ENCODE measurements at regions not wholly inside any gene's neighbourhood (a gene's known extent, or its start where the extent isn't known, plus 50 kb on each side); places are given as distances from the start of the nearest gene placed in this dataset.
A peak's percentile ranks its signal among the peaks of the same experiment; 100 is the strongest.

- no peaks in the 10 kb centered on the region for H3K79me1 ChIP-seq (ENCODE audit: low read depth, low read length)
- H3K9ac ChIP-seq (ENCODE audit: low read depth, low read length, poor library complexity), result no peak overlapping the region
- DNase-seq (ENCODE audit: low spot score), result no peak
- no peaks in the 10 kb centered on the region for H3K9me3 ChIP-seq (replicated peaks in 1 of 2; ENCODE audit: control insufficient read depth in 2 of 2, insufficient read depth in 1 of 2, low read depth in 1 of 2, low read length in 2 of 2)
- H2BK120ac ChIP-seq (ENCODE audit: low read depth, low read length), result no peak overlapping the region
- peaks cover 0 to 8% of the 10 kb centered on the region in 2 donors for H3K4me1 ChIP-seq (ENCODE audit: control insufficient read depth in 2 of 2, insufficient read depth in 1 of 2, low read depth in 1 of 2, low read length in 2 of 2)
- H3K14ac ChIP-seq (ENCODE audit: low read length), result no peak overlapping the region
- WGBS, 2 donors (ENCODE audit: extremely low coverage in 2 of 2, insufficient read length in 2 of 2, insufficient replicate concordance in 1 of 2), result no CpG with 5 or more reads among the region's 6 CpGs
- H2BK5ac ChIP-seq (ENCODE audit: low read length), result no peak overlapping the region
- H2AFZ ChIP-seq (ENCODE audit: low read length), result peak overlapping the region; percentile 12
- H3K4ac ChIP-seq (ENCODE audit: low read length), result no peak overlapping the region
- no peak overlapping the region for H3K4me2 ChIP-seq (ENCODE audit: insufficient read depth, low read length, poor library complexity, severe bottlenecking)
- no peak overlapping the region for H2BK12ac ChIP-seq (ENCODE audit: low read length)
- no peak overlapping the region for H3K27ac ChIP-seq (replicated peaks; ENCODE audit: low read length)
- no peak overlapping the region for H4K91ac ChIP-seq (ENCODE audit: low read depth, low read length, poor library complexity)
- H2BK15ac ChIP-seq (ENCODE audit: low read length), result no peak overlapping the region
- H3K23ac ChIP-seq (ENCODE audit: low read depth, low read length, poor library complexity), result no peak overlapping the region
- H3K18ac ChIP-seq (ENCODE audit: low read length), result no peak overlapping the region
- H4K8ac ChIP-seq (ENCODE audit: low read depth, low read length), result no peak overlapping the region
- no peaks in the 10 kb centered on the region for H3K27me3 ChIP-seq (ENCODE audit: control insufficient read depth in 3 of 3, insufficient read depth in 3 of 3, low read depth in 1 of 3, low read length in 3 of 3)
- H2AK5ac ChIP-seq (ENCODE audit: low read depth, low read length), result no peak overlapping the region
- H3K36me3 ChIP-seq (replicated peaks in 1 of 2; ENCODE audit: control insufficient read depth in 2 of 2, insufficient read depth in 2 of 2, low read length in 2 of 2), result no peaks in the 10 kb centered on the region
- H3K4me3 ChIP-seq (ENCODE audit: low read length in 2 of 2), result no peak overlapping the region
These were observed 332.9 kb downstream of the BARHL2 start for GRCh38 chr1:90384193-90384592.

GRCh38 chr1:90382161-90382560 is 334.9 kb downstream of the BARHL2 start:
- H3K27ac ChIP-seq (replicated peaks; ENCODE audit: low read length), result no peak overlapping the region
- peaks cover 0 to 3% of the 10 kb centered on the region in 2 donors for H3K9me3 ChIP-seq (replicated peaks in 1 of 2; ENCODE audit: control insufficient read depth in 2 of 2, insufficient read depth in 1 of 2, low read depth in 1 of 2, low read length in 2 of 2)
- no peaks in the 10 kb centered on the region for H3K36me3 ChIP-seq (replicated peaks in 1 of 2; ENCODE audit: control insufficient read depth in 2 of 2, insufficient read depth in 2 of 2, low read length in 2 of 2)
- no peak overlapping the region for H3K4ac ChIP-seq (ENCODE audit: low read length)
- no peak overlapping the region for H3K23ac ChIP-seq (ENCODE audit: low read depth, low read length, poor library complexity)
- H2BK12ac ChIP-seq (ENCODE audit: low read length), result no peak overlapping the region
- no peak overlapping the region for H4K91ac ChIP-seq (ENCODE audit: low read depth, low read length, poor library complexity)
- H3K79me1 ChIP-seq (ENCODE audit: low read depth, low read length), result no peaks in the 10 kb centered on the region
- H2BK15ac ChIP-seq (ENCODE audit: low read length), result no peak overlapping the region
- no peaks in the 10 kb centered on the region for H3K27me3 ChIP-seq (ENCODE audit: control insufficient read depth in 3 of 3, insufficient read depth in 3 of 3, low read depth in 1 of 3, low read length in 3 of 3)
- H2AFZ ChIP-seq (ENCODE audit: low read length), result no peak overlapping the region
- H3K18ac ChIP-seq (ENCODE audit: low read length), result no peak overlapping the region
- no peak for DNase-seq (ENCODE audit: low spot score)
- no peak overlapping the region for H3K4me2 ChIP-seq (ENCODE audit: insufficient read depth, low read length, poor library complexity, severe bottlenecking)
- H3K9ac ChIP-seq (ENCODE audit: low read depth, low read length, poor library complexity), result no peak overlapping the region
- no peaks in the 10 kb centered on the region for H3K4me1 ChIP-seq (ENCODE audit: control insufficient read depth in 2 of 2, insufficient read depth in 1 of 2, low read depth in 1 of 2, low read length in 2 of 2)
- H4K8ac ChIP-seq (ENCODE audit: low read depth, low read length), result no peak overlapping the region
- WGBS, 2 donors (ENCODE audit: extremely low coverage in 2 of 2, insufficient read length in 2 of 2, insufficient replicate concordance in 1 of 2), result no CpG with 5 or more reads among the region's 4 CpGs
- no peak overlapping the region for H2BK120ac ChIP-seq (ENCODE audit: low read depth, low read length)
- no peak overlapping the region for H3K14ac ChIP-seq (ENCODE audit: low read length)
- no peak overlapping the region for H2AK5ac ChIP-seq (ENCODE audit: low read depth, low read length)
- H2BK5ac ChIP-seq (ENCODE audit: low read length), result no peak overlapping the region
- H3K4me3 ChIP-seq (ENCODE audit: low read length in 2 of 2), result no peak overlapping the region

- no peak overlapping the region for H3K18ac ChIP-seq (ENCODE audit: low read length)
- H2BK15ac ChIP-seq (ENCODE audit: low read length), result no peak overlapping the region
- no peaks in the 10 kb centered on the region for H3K36me3 ChIP-seq (replicated peaks in 1 of 2; ENCODE audit: control insufficient read depth in 2 of 2, insufficient read depth in 2 of 2, low read length in 2 of 2)
- no peak overlapping the region for H2BK120ac ChIP-seq (ENCODE audit: low read depth, low read length)
- no peak overlapping the region for H3K4me3 ChIP-seq (ENCODE audit: low read length in 2 of 2)
- H3K79me1 ChIP-seq (ENCODE audit: low read depth, low read length), result no peaks in the 10 kb centered on the region
- H3K4me2 ChIP-seq (ENCODE audit: insufficient read depth, low read length, poor library complexity, severe bottlenecking), result no peak overlapping the region
- no peak for DNase-seq (ENCODE audit: low spot score)
- H3K9ac ChIP-seq (ENCODE audit: low read depth, low read length, poor library complexity), result no peak overlapping the region
- no peak overlapping the region for H3K4ac ChIP-seq (ENCODE audit: low read length)
- H3K27me3 ChIP-seq (ENCODE audit: control insufficient read depth in 3 of 3, insufficient read depth in 3 of 3, low read depth in 1 of 3, low read length in 3 of 3), result no peaks in the 10 kb centered on the region
- H4K91ac ChIP-seq (ENCODE audit: low read depth, low read length, poor library complexity), result no peak overlapping the region
- no CpG with 5 or more reads among the region's 4 CpGs for WGBS, 2 donors (ENCODE audit: extremely low coverage in 2 of 2, insufficient read length in 2 of 2, insufficient replicate concordance in 1 of 2)
- H2AFZ ChIP-seq (ENCODE audit: low read length), result no peak overlapping the region
- no peak overlapping the region for H4K8ac ChIP-seq (ENCODE audit: low read depth, low read length)
- no peaks in the 10 kb centered on the region for H3K4me1 ChIP-seq (ENCODE audit: control insufficient read depth in 2 of 2, insufficient read depth in 1 of 2, low read depth in 1 of 2, low read length in 2 of 2)
- no peak overlapping the region for H3K14ac ChIP-seq (ENCODE audit: low read length)
- H2BK12ac ChIP-seq (ENCODE audit: low read length), result no peak overlapping the region
- peaks cover 0 to 3% of the 10 kb centered on the region in 2 donors for H3K9me3 ChIP-seq (replicated peaks in 1 of 2; ENCODE audit: control insufficient read depth in 2 of 2, insufficient read depth in 1 of 2, low read depth in 1 of 2, low read length in 2 of 2)
- H3K27ac ChIP-seq (replicated peaks; ENCODE audit: low read length), result no peak overlapping the region
- no peak overlapping the region for H2AK5ac ChIP-seq (ENCODE audit: low read depth, low read length)
- H3K23ac ChIP-seq (ENCODE audit: low read depth, low read length, poor library complexity), result no peak overlapping the region
- no peak overlapping the region for H2BK5ac ChIP-seq (ENCODE audit: low read length)
These were observed 335.5 kb downstream of the BARHL2 start for GRCh38 chr1:90381598-90381997.

GRCh38 chr1:90371448-90371813 is 345.7 kb downstream of the BARHL2 start:
- Histone ChIP-seq H3K4me1 (ENCODE audit: control insufficient read depth in 2 of 2, insufficient read depth in 1 of 2, low read depth in 1 of 2, low read length in 2 of 2) (no peaks in the 10 kb centered on the region), H2AFZ (ENCODE audit: low read length) (no peak overlapping the region), H3K23ac (ENCODE audit: low read depth, low read length, poor library complexity) (no peak overlapping the region), H3K9ac (ENCODE audit: low read depth, low read length, poor library complexity) (no peak overlapping the region), H3K4me3 (ENCODE audit: low read length in 2 of 2) (no peak overlapping the region), H3K79me1 (ENCODE audit: low read depth, low read length) (no peaks in the 10 kb centered on the region), H3K4me2 (ENCODE audit: insufficient read depth, low read length, poor library complexity, severe bottlenecking) (no peak overlapping the region), H4K91ac (ENCODE audit: low read depth, low read length, poor library complexity) (no peak overlapping the region), H3K18ac (ENCODE audit: low read length) (no peak overlapping the region), H3K14ac (ENCODE audit: low read length) (no peak overlapping the region), H3K36me3 (replicated peaks in 1 of 2; ENCODE audit: control insufficient read depth in 2 of 2, insufficient read depth in 2 of 2, low read length in 2 of 2) (no peaks in the 10 kb centered on the region), H2AK5ac (ENCODE audit: low read depth, low read length) (no peak overlapping the region), H2BK12ac (ENCODE audit: low read length) (no peak overlapping the region), H3K27me3 (ENCODE audit: control insufficient read depth in 3 of 3, insufficient read depth in 3 of 3, low read depth in 1 of 3, low read length in 3 of 3) (no peaks in the 10 kb centered on the region), H2BK120ac (ENCODE audit: low read depth, low read length) (no peak overlapping the region), H4K8ac (ENCODE audit: low read depth, low read length) (no peak overlapping the region), H3K27ac (replicated peaks; ENCODE audit: low read length) (no peak overlapping the region), H2BK5ac (ENCODE audit: low read length) (no peak overlapping the region), H3K9me3 (replicated peaks in 1 of 2; ENCODE audit: control insufficient read depth in 2 of 2, insufficient read depth in 1 of 2, low read depth in 1 of 2, low read length in 2 of 2) (no peaks in the 10 kb centered on the region), H3K4ac (ENCODE audit: low read length) (no peak overlapping the region), H2BK15ac (ENCODE audit: low read length) (no peak overlapping the region)
- no peak for DNase-seq (ENCODE audit: low spot score)
- no CpG with 5 or more reads among the region's 1 CpG for WGBS, 2 donors (ENCODE audit: extremely low coverage in 2 of 2, insufficient read length in 2 of 2, insufficient replicate concordance in 1 of 2)
